ENCODE measurements at regions not wholly inside any gene's neighbourhood (a gene's known extent, or its start where the extent isn't known, plus 50 kb on each side); places are given as distances from the start of the nearest gene placed in this dataset.

DNA sequence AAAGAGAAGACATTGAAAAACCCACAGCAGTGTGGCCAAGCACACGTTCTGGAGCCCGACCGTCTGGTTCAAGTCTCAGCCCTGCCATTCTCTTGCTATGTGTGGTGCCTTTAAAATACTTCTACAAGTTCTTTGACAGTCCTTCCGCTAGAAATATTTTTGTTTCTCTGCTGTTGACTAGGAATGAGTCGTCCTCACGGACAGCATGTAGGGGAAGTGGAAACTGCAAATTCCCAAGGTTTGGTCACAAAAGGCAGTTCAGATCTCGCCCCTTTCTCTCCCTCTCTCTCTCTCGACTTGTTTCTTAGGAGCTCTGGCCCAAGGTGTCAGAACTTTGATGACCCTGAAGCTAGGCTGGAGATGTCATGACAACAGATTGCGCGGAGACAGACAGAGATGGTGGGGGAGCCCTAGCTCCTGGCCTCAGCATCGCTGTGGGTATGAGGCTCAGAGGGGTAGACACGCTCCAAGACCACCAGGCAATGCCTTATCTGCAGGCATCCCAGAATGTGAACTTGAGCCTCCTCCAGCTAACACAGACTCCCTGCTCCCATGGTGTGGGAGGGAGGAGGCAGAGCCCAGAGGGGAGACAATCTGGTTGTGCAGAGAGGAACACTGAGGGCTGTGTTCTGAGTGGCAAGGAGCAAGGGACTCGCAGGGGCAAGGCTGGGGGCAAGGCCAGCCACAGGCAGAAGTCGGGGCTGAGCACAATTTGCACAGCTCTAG lies 368.9 kb upstream of the SULF2 start:
- Mint-ChIP-seq H3K36me3 (ENCODE audit: insufficient read depth) (no peaks in the 10 kb centered on the region), H3K27ac (peak overlapping the region; percentile 35), H3K4me3 (ENCODE audit: low read depth) (no peak overlapping the region), H3K4me1 (ENCODE audit: low read depth) (no peaks in the 10 kb centered on the region), H3K27me3 (peaks cover 10% of the 10 kb centered on the region), H3K9me3 (ENCODE audit: low read depth) (no peaks in the 10 kb centered on the region)
- DNase-seq (ENCODE audit: low spot score, unreplicated experiment) = no peak
- TF ChIP-seq, protein P1, sequence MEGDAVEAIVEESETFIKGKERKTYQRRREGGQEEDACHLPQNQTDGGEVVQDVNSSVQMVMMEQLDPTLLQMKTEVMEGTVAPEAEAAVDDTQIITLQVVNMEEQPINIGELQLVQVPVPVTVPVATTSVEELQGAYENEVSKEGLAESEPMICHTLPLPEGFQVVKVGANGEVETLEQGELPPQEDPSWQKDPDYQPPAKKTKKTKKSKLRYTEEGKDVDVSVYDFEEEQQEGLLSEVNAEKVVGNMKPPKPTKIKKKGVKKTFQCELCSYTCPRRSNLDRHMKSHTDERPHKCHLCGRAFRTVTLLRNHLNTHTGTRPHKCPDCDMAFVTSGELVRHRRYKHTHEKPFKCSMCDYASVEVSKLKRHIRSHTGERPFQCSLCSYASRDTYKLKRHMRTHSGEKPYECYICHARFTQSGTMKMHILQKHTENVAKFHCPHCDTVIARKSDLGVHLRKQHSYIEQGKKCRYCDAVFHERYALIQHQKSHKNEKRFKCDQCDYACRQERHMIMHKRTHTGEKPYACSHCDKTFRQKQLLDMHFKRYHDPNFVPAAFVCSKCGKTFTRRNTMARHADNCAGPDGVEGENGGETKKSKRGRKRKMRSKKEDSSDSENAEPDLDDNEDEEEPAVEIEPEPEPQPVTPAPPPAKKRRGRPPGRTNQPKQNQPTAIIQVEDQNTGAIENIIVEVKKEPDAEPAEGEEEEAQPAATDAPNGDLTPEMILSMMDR (IDR thresholded peaks at IDR 0.05; ENCODE audit: unreplicated experiment) = no peak

- H3K9me3 Mint-ChIP-seq (ENCODE audit: low read depth) = no peaks in the 10 kb centered on the region
- no peak overlapping the region for H3K4me3 Mint-ChIP-seq (ENCODE audit: low read depth)
- H3K27me3 Mint-ChIP-seq = peaks cover 12% of the 10 kb centered on the region
- TF ChIP-seq, protein P1 (IDR thresholded peaks at IDR 0.05; ENCODE audit: unreplicated experiment) = no peak
- no peak for DNase-seq (ENCODE audit: low spot score, unreplicated experiment)
- H3K27ac Mint-ChIP-seq = peak overlapping the region; percentile 65
- no peaks in the 10 kb centered on the region for H3K4me1 Mint-ChIP-seq (ENCODE audit: low read depth)
- no peaks in the 10 kb centered on the region for H3K36me3 Mint-ChIP-seq (ENCODE audit: insufficient read depth)
Observed at GRCh38 chr20:48153523-48153922, 368.2 kb upstream of the SULF2 start.

GRCh38 chr20:48153103-48153502 lies 367.8 kb upstream of the SULF2 start:
- Mint-ChIP-seq H3K4me3 (ENCODE audit: low read depth) (no peak overlapping the region), H3K27ac (peak overlapping the region; percentile 65), H3K9me3 (ENCODE audit: low read depth) (no peaks in the 10 kb centered on the region), H3K27me3 (peaks cover 12% of the 10 kb centered on the region), H3K36me3 (ENCODE audit: insufficient read depth) (no peaks in the 10 kb centered on the region), H3K4me1 (ENCODE audit: low read depth) (no peaks in the 10 kb centered on the region)
- TF ChIP-seq, protein P1 (IDR thresholded peaks at IDR 0.05; ENCODE audit: unreplicated experiment) = no peak
- no peak for DNase-seq (ENCODE audit: low spot score, unreplicated experiment)

- no peaks in the 10 kb centered on the region for H3K4me1 Mint-ChIP-seq (ENCODE audit: low read depth)
- TF ChIP-seq, protein P1 (IDR thresholded peaks at IDR 0.05; ENCODE audit: unreplicated experiment) = no peak
- no peaks in the 10 kb centered on the region for H3K36me3 Mint-ChIP-seq (ENCODE audit: insufficient read depth)
- H3K27me3 Mint-ChIP-seq = peaks cover 12% of the 10 kb centered on the region
- H3K4me3 Mint-ChIP-seq (ENCODE audit: low read depth) = no peak overlapping the region
- no peaks in the 10 kb centered on the region for H3K9me3 Mint-ChIP-seq (ENCODE audit: low read depth)
- H3K27ac Mint-ChIP-seq = no peak overlapping the region
- no peak for DNase-seq (ENCODE audit: low spot score, unreplicated experiment)
Observed at GRCh38 chr20:48150568-48150967, 365.3 kb upstream of the SULF2 start.

GRCh38 chr20:48149902-48150301 lies 364.6 kb upstream of the SULF2 start:
- no peaks in the 10 kb centered on the region for H3K9me3 Mint-ChIP-seq (ENCODE audit: low read depth)
- no peak overlapping the region for H3K4me3 Mint-ChIP-seq (ENCODE audit: low read depth)
- DNase-seq (ENCODE audit: low spot score, unreplicated experiment) = no peak
- H3K27me3 Mint-ChIP-seq = peaks cover 12% of the 10 kb centered on the region
- H3K27ac Mint-ChIP-seq = no peak overlapping the region
- no peaks in the 10 kb centered on the region for H3K4me1 Mint-ChIP-seq (ENCODE audit: low read depth)
- TF ChIP-seq, protein P1 (IDR thresholded peaks at IDR 0.05; ENCODE audit: unreplicated experiment) = no peak
- H3K36me3 Mint-ChIP-seq (ENCODE audit: insufficient read depth) = no peaks in the 10 kb centered on the region

Measured in progenitor cell of endocrine pancreas (in vitro differentiated cells).